ENCODE measurements at regions not wholly inside any gene's neighbourhood (a gene's known extent, or its start where the extent isn't known, plus 50 kb on each side); places are given as distances from the start of the nearest gene placed in this dataset.

DNA sequence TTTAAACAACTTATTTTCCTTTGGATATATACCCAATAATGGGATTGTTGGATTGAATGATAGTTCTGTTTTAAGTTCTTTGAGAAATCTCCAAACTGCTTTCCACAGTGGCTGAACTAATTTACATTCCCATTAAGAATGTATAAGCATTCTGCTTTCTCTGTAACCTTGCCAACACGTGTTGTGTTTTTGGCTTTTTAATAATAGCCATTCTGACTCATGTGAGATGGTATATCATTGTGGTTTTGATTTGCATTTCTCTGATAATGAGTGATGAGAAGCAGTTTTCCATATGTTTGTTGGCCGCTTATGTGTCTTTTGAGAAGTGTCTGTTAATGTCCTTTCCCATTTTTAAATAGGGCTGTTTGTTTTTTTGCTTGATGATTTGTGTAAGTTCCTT is 155.6 kb upstream of the PITX2 start:
- no peaks in the 10 kb centered on the region for H3K27me3 ChIP-seq (ENCODE audit: control insufficient read depth, extremely low read depth, insufficient read depth, low read length)
- H3K27ac ChIP-seq (ENCODE audit: control insufficient read depth, insufficient read depth, low read length): no peak overlapping the region
- dilution Hi-C loops (cut with MboI; ENCODE audit: extremely low pct_ligation_motif_present, low sequenced_read_pairs): no loop called here
- H3K4me1 ChIP-seq (ENCODE audit: control insufficient read depth, extremely low read depth, insufficient read depth, low read length): no peaks in the 10 kb centered on the region
- no peak overlapping the region for H3K4me2 ChIP-seq (ENCODE audit: control insufficient read depth, extremely low read depth, insufficient read depth, low read depth, low read length)
- no peak for FAIRE-seq
- H3K4me3 ChIP-seq (ENCODE audit: control insufficient read depth in 2 of 3, extremely low read depth in 1 of 3, insufficient read depth in 2 of 3, low read depth in 1 of 3, low read length in 3 of 3): no peak overlapping the region
- H3K9ac ChIP-seq (ENCODE audit: control insufficient read depth, extremely low read depth, insufficient read depth, low read length): no peak overlapping the region
- no peaks in the 10 kb centered on the region for H3K9me1 ChIP-seq (ENCODE audit: control insufficient read depth, extremely low read depth, insufficient read depth, low read length)
- H3K9me3 ChIP-seq (ENCODE audit: control insufficient read depth, low read depth, low read length): no peaks in the 10 kb centered on the region
- no peak for TF ChIP-seq EZH2 (IDR thresholded peaks at IDR 0.05; ENCODE audit: low read length)
- DNase-seq (ENCODE audit: low read depth, low spot score): no peak
- no peaks in the 10 kb centered on the region for H4K20me1 ChIP-seq (ENCODE audit: control insufficient read depth, extremely low read depth, insufficient read depth, low read length)
- H2AFZ ChIP-seq (ENCODE audit: control insufficient read depth, low read length): no peak overlapping the region
- no peaks in the 10 kb centered on the region for H3K36me3 ChIP-seq (ENCODE audit: control insufficient read depth in 2 of 2, extremely low read depth in 1 of 2, insufficient read depth in 2 of 2, low read length in 2 of 2)
- no peaks in the 10 kb centered on the region for H3K79me2 ChIP-seq (ENCODE audit: control insufficient read depth, insufficient read depth, low read length)

GRCh38 chr4:110780538-110780937 is 157.7 kb upstream of the PITX2 start:
- Histone ChIP-seq H3K36me3 (ENCODE audit: control insufficient read depth in 2 of 2, extremely low read depth in 1 of 2, insufficient read depth in 2 of 2, low read length in 2 of 2) (no peaks in the 10 kb centered on the region), H3K9ac (ENCODE audit: control insufficient read depth, extremely low read depth, insufficient read depth, low read length) (no peak overlapping the region), H3K27me3 (ENCODE audit: control insufficient read depth, extremely low read depth, insufficient read depth, low read length) (no peaks in the 10 kb centered on the region), H4K20me1 (ENCODE audit: control insufficient read depth, extremely low read depth, insufficient read depth, low read length) (no peaks in the 10 kb centered on the region), H3K27ac (ENCODE audit: control insufficient read depth, insufficient read depth, low read length) (no peak overlapping the region), H3K79me2 (ENCODE audit: control insufficient read depth, insufficient read depth, low read length) (no peaks in the 10 kb centered on the region), H3K4me1 (ENCODE audit: control insufficient read depth, extremely low read depth, insufficient read depth, low read length) (no peaks in the 10 kb centered on the region), H3K4me2 (ENCODE audit: control insufficient read depth, extremely low read depth, insufficient read depth, low read depth, low read length) (no peak overlapping the region), H2AFZ (ENCODE audit: control insufficient read depth, low read length) (no peak overlapping the region), H3K9me1 (ENCODE audit: control insufficient read depth, extremely low read depth, insufficient read depth, low read length) (no peaks in the 10 kb centered on the region), H3K4me3 (ENCODE audit: control insufficient read depth in 2 of 3, extremely low read depth in 1 of 3, insufficient read depth in 2 of 3, low read depth in 1 of 3, low read length in 3 of 3) (no peak overlapping the region), H3K9me3 (ENCODE audit: control insufficient read depth, low read depth, low read length) (no peaks in the 10 kb centered on the region)
- DNase-seq (ENCODE audit: low read depth, low spot score) (no peak), FAIRE-seq (no peak)
- no peak for TF ChIP-seq CTCF (optimal IDR thresholded peaks at IDR 0.05 in 1 of 3, IDR thresholded peaks at IDR 0.05 in 1 of 3, conservative IDR thresholded peaks at IDR 0.05 in 1 of 3; ENCODE audit: extremely low read depth in 1 of 3, insufficient read depth in 2 of 3, low read length in 3 of 3)
- dilution Hi-C loops (cut with MboI; ENCODE audit: extremely low pct_ligation_motif_present, low sequenced_read_pairs): no loop called here

DNA sequence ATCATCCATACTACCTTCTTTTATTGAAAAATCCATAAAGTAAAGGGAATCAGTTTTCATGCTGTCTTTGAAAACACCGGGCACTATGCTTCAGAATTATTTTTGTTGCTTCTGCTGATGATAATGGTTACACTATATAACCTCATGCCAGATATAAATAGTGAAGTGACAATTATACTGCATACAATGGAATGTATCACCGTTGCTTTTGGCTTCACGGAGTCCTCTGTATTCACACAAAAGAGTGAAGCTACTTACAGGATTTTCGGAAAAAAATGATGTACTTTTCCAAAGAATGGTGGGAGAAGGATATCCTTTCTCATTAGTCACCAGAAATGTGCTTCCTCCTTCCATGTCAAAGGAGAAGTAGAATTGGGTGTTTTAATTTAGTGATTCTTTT is 159.1 kb upstream of the PITX2 start:
- no peaks in the 10 kb centered on the region for H4K20me1 ChIP-seq (ENCODE audit: control insufficient read depth, extremely low read depth, insufficient read depth, low read length)
- TF ChIP-seq CTCF (optimal IDR thresholded peaks at IDR 0.05 in 1 of 3, IDR thresholded peaks at IDR 0.05 in 1 of 3, conservative IDR thresholded peaks at IDR 0.05 in 1 of 3; ENCODE audit: extremely low read depth in 1 of 3, insufficient read depth in 2 of 3, low read length in 3 of 3): no peak
- TF ChIP-seq EZH2 (IDR thresholded peaks at IDR 0.05; ENCODE audit: low read length): no peak
- H3K9me3 ChIP-seq (ENCODE audit: control insufficient read depth, low read depth, low read length): no peaks in the 10 kb centered on the region
- H3K36me3 ChIP-seq (ENCODE audit: control insufficient read depth in 2 of 2, extremely low read depth in 1 of 2, insufficient read depth in 2 of 2, low read length in 2 of 2): no peaks in the 10 kb centered on the region
- H3K27me3 ChIP-seq (ENCODE audit: control insufficient read depth, extremely low read depth, insufficient read depth, low read length): no peaks in the 10 kb centered on the region
- no peak overlapping the region for H3K27ac ChIP-seq (ENCODE audit: control insufficient read depth, insufficient read depth, low read length)
- no peak overlapping the region for H2AFZ ChIP-seq (ENCODE audit: control insufficient read depth, low read length)
- no peak overlapping the region for H3K9ac ChIP-seq (ENCODE audit: control insufficient read depth, extremely low read depth, insufficient read depth, low read length)
- DNase-seq (ENCODE audit: low read depth, low spot score): no peak
- FAIRE-seq: no peak
- H3K4me1 ChIP-seq (ENCODE audit: control insufficient read depth, extremely low read depth, insufficient read depth, low read length): no peaks in the 10 kb centered on the region
- H3K4me3 ChIP-seq (ENCODE audit: control insufficient read depth in 2 of 3, extremely low read depth in 1 of 3, insufficient read depth in 2 of 3, low read depth in 1 of 3, low read length in 3 of 3): no peak overlapping the region
- H3K9me1 ChIP-seq (ENCODE audit: control insufficient read depth, extremely low read depth, insufficient read depth, low read length): no peaks in the 10 kb centered on the region
- no peak overlapping the region for H3K4me2 ChIP-seq (ENCODE audit: control insufficient read depth, extremely low read depth, insufficient read depth, low read depth, low read length)
- dilution Hi-C loops (cut with MboI; ENCODE audit: extremely low pct_ligation_motif_present, low sequenced_read_pairs): no loop called here
- H3K79me2 ChIP-seq (ENCODE audit: control insufficient read depth, insufficient read depth, low read length): no peaks in the 10 kb centered on the region

Data from keratinocyte (primary cell).